Coronary artery (tissue), 2 donors: ENCODE measurements at regions not wholly inside any gene's neighbourhood (a gene's known extent, or its start where the extent isn't known, plus 50 kb on each side); places are given as distances from the start of the nearest gene placed in this dataset.

ENCODE experiments used
- DNase-seq: peaks from one replicate; pipeline ENCODE4 v3.0.0-alpha.2; 2017; ENCODE audit warnings: low spot score
- H3K27ac ChIP-seq, 2 donors: fragments of 200-600 bp; sonication (generic); one replicate each; pipeline ENCODE4 v1.5.1; 2016 to 2019
- H3K4me3 ChIP-seq: fragments of 200-600 bp; sonication (generic); 2 replicates; pipeline ENCODE4 v1.5.1; 2016; ENCODE audit warnings: mild to moderate bottlenecking, moderate library complexity
- CTCF ChIP-seq: fragments of 200-600 bp; sonication (generic); IDR thresholded peaks from one replicate; pipeline ENCODE4 v1.5.1; 2019; ENCODE audit warnings: antibody characterized with exemption

GRCh38 chr4:170776983-170777382 lies 687.2 kb upstream of the AADAT start:
- TF ChIP-seq CTCF = no peak
- no peak for DNase-seq
- H3K4me3 ChIP-seq = no peak overlapping the region
- no peak overlapping the region for H3K27ac ChIP-seq

DNA sequence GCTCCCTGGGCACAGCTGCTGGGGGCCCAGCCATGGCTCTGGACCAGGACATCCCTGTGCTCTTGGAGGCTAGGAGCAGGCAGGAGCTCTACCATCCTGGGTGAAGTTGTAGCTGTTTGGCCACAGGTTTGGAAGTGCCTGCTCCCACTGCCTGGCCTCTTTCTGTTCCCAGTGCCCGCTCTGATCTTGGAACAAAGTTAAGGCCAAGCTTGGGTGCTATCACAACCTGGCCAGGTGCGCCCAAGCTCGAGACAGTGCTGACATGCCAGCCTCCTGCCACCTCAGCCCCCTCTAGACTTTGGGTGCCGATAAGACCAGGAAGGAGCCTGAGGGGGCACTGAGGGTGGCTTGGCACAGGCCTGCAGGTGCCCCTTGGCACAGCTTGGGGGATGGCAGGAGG lies 686.1 kb upstream of the AADAT start:
- no peak for TF ChIP-seq CTCF
- DNase-seq = no peak
- Histone ChIP-seq H3K27ac (no peak overlapping the region), H3K4me3 (no peak overlapping the region)

DNA sequence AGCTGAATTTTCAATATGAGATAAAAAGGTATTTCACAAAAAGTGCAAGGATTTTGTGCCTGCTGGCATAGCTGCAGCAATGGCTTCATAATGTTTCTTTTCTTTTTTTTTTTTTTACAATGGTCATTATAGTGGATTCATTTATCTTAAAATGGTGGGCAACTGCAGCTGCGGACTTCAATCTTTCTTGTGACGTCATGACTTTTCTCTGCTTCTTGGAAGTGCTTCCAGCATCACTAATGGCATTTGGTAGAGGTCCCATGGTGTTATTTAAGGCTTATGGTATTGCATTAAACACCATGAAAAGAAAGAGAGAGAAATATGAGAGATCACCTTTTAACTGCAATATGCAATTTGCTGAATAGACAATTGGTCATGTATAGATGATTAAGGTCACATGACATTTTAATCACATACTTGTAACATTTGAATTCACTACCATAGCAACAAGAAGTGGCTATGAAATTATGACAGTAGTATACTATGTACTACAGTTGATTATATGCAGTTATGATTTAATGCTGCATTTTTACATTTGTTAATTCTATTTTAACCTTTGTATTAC lies 684.0 kb upstream of the AADAT start:
- no peak for TF ChIP-seq CTCF
- Histone ChIP-seq H3K4me3 (no peak overlapping the region), H3K27ac (no peak overlapping the region)
- DNase-seq = no peak

DNA sequence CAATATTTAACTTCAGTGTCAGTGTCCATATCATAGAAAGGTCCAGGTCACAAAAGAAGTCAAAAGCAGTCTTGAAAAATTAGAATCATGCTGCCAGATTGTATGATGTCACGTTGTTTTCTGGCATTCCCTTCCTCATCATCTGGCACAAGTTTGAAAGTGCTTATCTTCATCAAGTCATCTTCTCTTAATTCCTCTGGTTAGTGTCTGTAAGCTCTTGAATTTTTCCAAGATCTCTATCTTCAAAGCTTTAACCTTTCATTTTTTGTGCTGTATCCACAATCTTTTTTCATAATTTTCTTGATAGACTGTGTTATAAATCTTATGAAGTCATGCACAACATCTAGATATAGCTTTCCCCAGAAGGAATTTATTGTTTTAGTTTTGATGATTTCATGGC lies 682.7 kb upstream of the AADAT start:
- Histone ChIP-seq H3K27ac (no peak overlapping the region), H3K4me3 (no peak overlapping the region)
- DNase-seq = no peak
- TF ChIP-seq CTCF = no peak

GRCh38 chr4:170770664-170771063 lies 680.9 kb upstream of the AADAT start:
- no peak overlapping the region for H3K27ac ChIP-seq
- no peak overlapping the region for H3K4me3 ChIP-seq
- no peak for DNase-seq
- TF ChIP-seq CTCF = no peak

GRCh38 chr4:170769862-170770261 lies 680.1 kb upstream of the AADAT start:
- no peak for DNase-seq
- no peak overlapping the region for H3K4me3 ChIP-seq
- TF ChIP-seq CTCF = no peak
- H3K27ac ChIP-seq = no peak overlapping the region

GRCh38 chr4:170758988-170759387 lies 669.2 kb upstream of the AADAT start:
- TF ChIP-seq CTCF = no peak
- H3K4me3 ChIP-seq = no peak overlapping the region
- DNase-seq = no peak
- H3K27ac ChIP-seq = no peak overlapping the region
